Uterus (tissue), 2 donors: ENCODE measurements at regions not wholly inside any gene's neighbourhood (a gene's known extent, or its start where the extent isn't known, plus 50 kb on each side); places are given as distances from the start of the nearest gene placed in this dataset.

ENCODE experiments used
- POLR2A ChIP-seq, 2 donors: fragments of 450-650 bp; IDR thresholded peaks; one replicate each; pipeline ENCODE4 v1.6.1; 2016; ENCODE audit warnings: antibody characterized with exemption in 2 of 2, mild to moderate bottlenecking in 1 of 2, moderate library complexity in 1 of 2
- TF ChIP-seq, protein P1 (sequence below), 4 experiments: fragments of 200-600 bp in 2 of 4; fragments of 450-650 bp in 2 of 4; sonication (generic) in 2 of 4; IDR thresholded peaks; one replicate each; pipeline ENCODE4 v1.5.1; 2016 to 2019; ENCODE audit warnings: antibody characterized with exemption in 4 of 4, mild to moderate bottlenecking in 2 of 4, moderate library complexity in 1 of 4

- no peak for TF ChIP-seq POLR2A (IDR thresholded peaks at IDR 0.05)
- TF ChIP-seq, protein P1, sequence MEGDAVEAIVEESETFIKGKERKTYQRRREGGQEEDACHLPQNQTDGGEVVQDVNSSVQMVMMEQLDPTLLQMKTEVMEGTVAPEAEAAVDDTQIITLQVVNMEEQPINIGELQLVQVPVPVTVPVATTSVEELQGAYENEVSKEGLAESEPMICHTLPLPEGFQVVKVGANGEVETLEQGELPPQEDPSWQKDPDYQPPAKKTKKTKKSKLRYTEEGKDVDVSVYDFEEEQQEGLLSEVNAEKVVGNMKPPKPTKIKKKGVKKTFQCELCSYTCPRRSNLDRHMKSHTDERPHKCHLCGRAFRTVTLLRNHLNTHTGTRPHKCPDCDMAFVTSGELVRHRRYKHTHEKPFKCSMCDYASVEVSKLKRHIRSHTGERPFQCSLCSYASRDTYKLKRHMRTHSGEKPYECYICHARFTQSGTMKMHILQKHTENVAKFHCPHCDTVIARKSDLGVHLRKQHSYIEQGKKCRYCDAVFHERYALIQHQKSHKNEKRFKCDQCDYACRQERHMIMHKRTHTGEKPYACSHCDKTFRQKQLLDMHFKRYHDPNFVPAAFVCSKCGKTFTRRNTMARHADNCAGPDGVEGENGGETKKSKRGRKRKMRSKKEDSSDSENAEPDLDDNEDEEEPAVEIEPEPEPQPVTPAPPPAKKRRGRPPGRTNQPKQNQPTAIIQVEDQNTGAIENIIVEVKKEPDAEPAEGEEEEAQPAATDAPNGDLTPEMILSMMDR (IDR thresholded peaks at IDR 0.05), result no peak
These were observed 542.1 kb downstream of the ADCYAP1 start for GRCh38 chr18:1446765-1447164.
